T-helper 2 cell treated with Interferon-gamma antibody and Interleukin-4, amounts not matched to agents 100 ng/mL and 5 ng/mL, for 36 hours (primary cell): ENCODE measurements at regions not wholly inside any gene's neighbourhood (a gene's known extent, or its start where the extent isn't known, plus 50 kb on each side); places are given as distances from the start of the nearest gene placed in this dataset.
"Not testable (repeated sequence)": the region's sequence is repeated elsewhere in the genome, so short reads cannot be mapped to it uniquely, and the experiment has no call there.

Source experiments
- intact Hi-C: fragments of 100-400 bp; cut with micrococcal nuclease; formaldehyde crosslinking; loops from one replicate; pipeline ENCODE4 v1.15.1; 2023

DNA sequence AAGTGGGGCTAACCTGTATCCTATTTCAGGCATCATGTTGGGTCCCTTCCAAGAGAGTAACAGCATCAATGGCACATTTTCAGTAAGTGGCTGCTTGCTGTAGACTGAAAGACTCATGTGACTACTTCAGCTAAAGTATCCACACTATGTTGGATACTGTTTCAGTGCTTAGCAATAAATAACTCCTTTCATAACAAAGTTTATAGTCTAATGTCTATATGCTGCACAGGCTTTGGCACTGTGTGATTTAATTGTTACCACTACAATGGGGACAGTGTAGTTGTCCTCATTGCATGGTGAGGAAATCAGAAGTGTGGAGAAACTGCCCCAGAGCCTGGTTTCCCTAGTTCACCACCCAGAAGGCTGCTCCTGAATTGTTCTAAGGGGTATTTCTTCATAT lies 318.0 kb upstream of the PTCHD4 start:
- intact Hi-C loops = no loop called here

GRCh38 chr6:48426636-48427035 lies 315.6 kb upstream of the PTCHD4 start:
- intact Hi-C loops = no loop called here

- intact Hi-C loops = no loop called here
Observed at GRCh38 chr6:48423640-48424365, 312.8 kb upstream of the PTCHD4 start.

DNA sequence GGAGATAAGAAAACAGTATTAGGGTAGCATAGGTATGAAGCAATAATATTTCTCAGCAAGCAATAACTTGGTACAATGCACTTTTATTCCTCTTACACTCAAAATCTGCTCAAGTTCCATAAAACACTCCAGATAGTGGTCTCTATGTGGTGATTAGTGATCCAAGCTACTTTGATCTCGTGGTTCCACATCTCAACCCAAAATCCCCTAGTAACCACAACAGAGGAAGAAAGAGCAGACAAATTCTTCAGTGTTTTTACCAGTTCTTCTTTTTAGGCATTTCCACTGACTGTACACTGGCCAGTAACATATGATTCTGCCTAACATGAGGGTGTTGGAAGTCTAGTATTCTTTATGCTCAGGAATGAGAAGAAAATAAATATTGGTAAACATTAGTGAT lies 309.0 kb upstream of the PTCHD4 start:
- intact Hi-C loops = no loop called here

DNA sequence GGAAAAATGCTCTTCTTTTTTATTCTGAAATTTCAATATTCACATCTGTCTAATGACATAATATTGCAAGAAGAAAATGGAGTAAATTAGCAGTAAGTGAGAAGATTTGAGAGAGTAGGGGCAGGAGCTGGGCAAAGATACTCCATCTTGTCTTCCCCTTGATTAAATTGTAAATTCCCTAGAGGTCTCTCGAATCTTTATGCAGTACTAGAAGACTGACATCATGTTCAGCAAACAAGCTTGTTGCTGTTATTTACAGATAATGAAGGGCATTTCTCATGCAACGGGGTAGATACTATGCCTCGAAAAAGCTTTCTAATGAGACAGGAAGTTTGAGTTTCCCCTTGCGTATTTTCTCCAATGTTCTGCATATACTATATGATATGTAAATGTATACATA lies 306.9 kb upstream of the PTCHD4 start:
- intact Hi-C loops = no loop called here

GRCh38 chr6:48412656-48413055 lies 301.7 kb upstream of the PTCHD4 start:
- intact Hi-C loops = no loop called here

DNA sequence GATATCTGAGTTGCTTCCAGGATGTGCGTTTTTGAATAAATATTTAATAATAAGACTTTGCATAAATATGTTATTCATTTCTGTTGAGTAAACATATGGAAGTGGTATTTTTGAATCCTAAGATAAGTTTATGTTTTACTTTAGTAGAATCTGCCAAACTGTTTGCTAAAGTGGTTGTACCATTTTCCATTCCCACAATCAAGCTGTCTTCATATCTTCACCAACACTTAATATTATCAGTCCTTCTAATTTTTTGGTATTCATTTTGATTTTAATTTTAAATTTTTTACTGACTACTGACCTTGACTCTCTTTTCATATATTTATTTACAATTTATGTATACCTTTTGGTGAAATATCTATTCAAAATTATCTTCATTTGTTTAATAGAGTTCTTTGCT lies 293.9 kb upstream of the PTCHD4 start:
- intact Hi-C loops = no loop called here

- intact Hi-C loops = no loop called here
Observed at GRCh38 chr6:48403587-48403986, 292.6 kb upstream of the PTCHD4 start.

DNA sequence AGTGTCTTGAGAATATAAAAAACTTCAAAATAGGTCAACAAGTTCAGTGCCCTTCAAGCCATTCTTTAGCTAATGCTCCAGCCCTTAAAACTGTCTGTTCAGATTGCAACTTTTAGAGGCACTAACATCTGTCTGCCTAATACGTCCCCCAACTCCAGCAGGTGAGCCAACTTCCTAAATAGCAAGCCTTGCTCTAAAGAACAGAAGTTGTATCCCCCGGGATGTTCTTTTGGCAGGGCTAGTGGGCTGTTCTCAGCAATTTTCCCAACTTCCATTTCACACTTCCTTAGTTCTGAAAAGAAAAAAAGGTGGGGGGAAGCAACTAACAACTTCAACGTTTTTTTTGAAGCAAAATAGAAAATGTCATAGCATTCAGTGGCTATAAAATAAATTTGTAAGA lies 290.0 kb upstream of the PTCHD4 start:
- intact Hi-C loops = no loop called here

DNA sequence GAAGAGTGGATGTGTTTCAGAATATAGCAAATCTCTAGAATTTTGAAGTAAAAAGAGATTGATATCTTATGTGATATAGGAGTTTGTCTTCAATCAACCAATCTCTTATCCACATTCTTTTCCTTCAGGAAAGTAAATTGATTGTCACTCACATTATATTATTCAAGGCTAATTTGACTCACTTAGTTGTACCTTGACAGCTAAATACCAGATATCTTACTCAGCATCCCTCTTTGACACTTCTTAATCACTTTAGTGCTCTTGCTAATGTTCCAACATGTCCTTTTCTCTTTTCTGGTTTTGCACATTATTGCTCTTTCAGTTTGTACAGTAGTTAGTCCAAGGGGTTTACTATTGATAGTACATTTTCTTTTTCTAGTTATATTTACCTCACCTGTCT lies 286.9 kb upstream of the PTCHD4 start:
- intact Hi-C loops = no loop called here

DNA sequence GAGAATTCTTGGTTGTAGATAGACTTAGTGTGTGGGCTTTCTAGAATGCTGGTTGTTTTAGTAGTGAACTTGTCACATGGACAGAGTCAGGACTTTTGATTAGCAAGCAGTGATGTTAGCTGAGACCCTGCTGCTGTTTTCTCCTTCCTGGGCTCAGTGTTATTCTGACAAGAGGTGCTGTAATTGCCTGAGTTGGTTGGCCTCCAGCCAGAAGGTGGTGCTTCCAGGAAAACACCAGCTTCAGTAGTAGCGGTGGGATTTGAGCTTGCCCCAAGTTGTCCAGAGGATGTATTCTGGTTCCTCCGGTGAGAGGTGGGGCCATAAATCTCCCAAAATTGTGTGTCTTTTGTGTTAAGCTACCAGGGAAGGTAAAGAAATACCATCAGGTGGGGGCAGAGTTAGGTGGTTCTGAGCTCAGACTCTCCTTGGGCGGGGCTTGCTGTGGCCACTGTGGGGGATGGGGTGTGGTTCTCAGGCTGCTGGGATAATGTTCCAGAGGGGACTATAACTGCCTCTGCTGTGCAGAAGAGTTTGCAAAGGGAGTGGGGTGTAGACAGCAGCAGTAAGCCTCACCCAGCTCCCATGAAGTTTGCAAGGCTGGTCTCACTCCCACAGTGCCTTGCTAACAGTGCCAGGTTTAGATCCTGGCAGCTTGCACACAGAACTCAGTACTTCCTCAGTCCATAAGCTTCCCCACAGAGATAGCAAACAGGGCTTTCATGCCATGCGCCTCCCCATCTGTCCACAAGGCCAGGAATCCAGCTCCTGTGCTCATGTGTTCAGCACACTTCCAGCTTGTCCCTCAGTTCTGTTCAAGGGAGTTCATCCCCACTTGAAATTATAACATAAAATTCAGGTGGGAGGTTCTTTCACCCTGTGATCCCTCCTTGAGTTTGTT lies 278.4 kb upstream of the PTCHD4 start:
- intact Hi-C loops = no loop called here

GRCh38 chr6:48388044-48388443 lies 277.0 kb upstream of the PTCHD4 start:
- intact Hi-C loops = no loop called here

DNA sequence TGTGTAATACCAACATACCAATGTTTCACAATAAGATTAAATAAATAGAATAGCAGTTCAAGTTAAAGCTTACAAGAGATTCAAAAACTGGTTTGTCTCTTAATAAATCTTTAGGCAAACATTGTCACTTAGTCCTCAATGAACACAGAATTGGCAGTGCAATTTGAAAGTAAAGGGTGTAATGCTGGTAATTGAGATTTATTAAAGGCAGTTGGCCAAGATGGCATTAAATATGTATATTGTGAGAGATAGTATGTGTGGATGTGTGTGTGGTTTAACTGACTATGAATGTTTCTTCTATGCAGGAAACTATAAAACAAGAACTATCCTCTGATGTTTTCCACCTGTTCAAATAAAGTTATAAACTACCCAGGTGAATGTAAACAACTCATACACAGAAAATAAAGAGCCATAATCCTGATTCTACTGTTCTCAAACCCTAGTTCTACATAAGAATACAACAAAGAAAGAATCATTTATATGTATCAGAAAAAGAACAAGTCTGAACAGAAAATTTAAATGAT lies 267.9 kb upstream of the PTCHD4 start:
- intact Hi-C loops = no loop called here

- intact Hi-C loops = no loop called here
Observed at GRCh38 chr6:48377115-48377514, 266.1 kb upstream of the PTCHD4 start.

GRCh38 chr6:48371226-48371625 lies 260.2 kb upstream of the PTCHD4 start:
- intact Hi-C loops = not testable (repeated sequence)

DNA sequence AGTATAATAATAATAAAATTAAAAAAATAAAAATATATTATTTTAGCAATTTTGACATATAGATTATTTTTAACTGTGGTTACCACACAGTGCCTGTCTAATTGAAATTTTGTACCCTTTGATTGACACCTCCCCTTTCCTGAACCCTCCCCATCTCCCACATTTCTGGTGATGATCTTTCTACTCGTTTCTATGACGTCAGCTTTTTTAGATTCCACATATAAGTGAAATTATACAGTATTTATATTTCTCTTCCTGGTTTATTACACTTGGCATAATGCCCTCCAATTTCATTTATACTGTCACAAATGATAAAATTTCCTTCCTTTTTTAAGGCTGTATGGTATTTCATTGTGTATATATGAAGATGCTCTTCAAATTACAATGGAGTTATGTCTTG lies 258.1 kb upstream of the PTCHD4 start:
- intact Hi-C loops = no loop called here

GRCh38 chr6:48325701-48326100 lies 214.7 kb upstream of the PTCHD4 start:
- intact Hi-C loops = no loop called here

- intact Hi-C loops = no loop called here
Observed at GRCh38 chr6:48318670-48319069, 207.7 kb upstream of the PTCHD4 start.

DNA sequence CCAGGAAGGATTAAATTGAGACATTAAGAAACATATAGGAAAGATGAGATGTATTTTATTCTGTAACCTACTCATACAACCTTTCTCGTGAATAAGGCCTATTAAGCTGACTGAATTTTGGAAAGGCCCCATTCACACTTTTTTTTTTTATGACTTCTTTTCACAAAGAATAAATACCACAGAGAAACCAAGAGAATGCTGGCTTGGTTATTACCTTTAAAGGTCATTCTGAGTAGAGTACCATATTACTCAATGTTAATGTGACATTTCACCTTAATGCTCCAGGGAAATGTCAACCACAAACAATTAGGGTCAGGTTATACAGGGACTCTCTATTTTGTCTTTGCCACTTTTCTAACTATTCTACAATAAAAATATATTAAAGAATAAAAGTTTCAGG lies 204.9 kb upstream of the PTCHD4 start:
- intact Hi-C loops = no loop called here

- intact Hi-C loops = no loop called here
Observed at GRCh38 chr6:48315051-48315719, 204.2 kb upstream of the PTCHD4 start.

GRCh38 chr6:48311301-48311700 lies 200.3 kb upstream of the PTCHD4 start:
- intact Hi-C loops = no loop called here

DNA sequence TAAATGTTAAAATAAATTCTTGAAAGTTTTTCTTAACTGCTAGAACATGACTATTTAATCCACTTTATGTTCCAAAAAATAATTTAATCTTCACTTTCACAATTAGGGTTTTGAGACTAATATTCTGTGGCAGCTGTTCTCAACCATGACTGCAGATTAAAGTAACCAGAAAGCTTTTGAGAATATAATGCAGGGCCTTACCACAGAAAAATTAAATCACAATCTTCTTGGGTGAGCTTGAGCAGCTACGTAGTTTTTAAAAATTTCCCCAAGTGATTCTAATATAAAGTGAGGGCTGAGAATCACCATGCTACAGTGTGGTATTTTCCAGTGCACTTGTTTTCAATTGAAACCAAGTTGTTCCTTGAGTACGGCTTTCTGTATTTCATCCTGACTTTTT lies 196.6 kb upstream of the PTCHD4 start:
- intact Hi-C loops = no loop called here
